GM19035 (cell line): ENCODE measurements at regions not wholly inside any gene's neighbourhood (a gene's known extent, or its start where the extent isn't known, plus 50 kb on each side); places are given as distances from the start of the nearest gene placed in this dataset.

Experiments used
- ATAC-seq: cut with Tn5 transposase; IDR thresholded peaks from one replicate; pipeline ENCODE4 v1.9.1; 2021; ENCODE audit not compliant: unreplicated experiment

DNA sequence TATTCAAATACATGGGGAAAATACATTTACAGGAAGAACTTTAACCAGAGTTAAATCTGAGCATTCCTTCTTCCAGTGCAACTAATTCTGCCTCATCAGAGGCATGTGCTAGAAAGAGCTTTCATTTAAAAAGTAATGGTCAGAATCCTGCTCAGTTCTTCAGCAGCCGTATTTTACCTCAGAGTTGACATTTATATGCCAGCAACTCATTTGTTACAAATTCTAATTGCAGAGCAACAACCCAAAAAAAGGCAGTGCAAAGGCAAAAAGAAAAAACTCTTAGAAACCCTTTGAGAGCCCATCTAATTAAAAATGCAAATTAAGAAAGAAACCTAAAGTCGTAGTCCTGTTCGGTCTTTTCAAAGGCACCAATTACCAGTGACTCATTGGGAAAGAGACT lies 392.5 kb downstream of the PBX1 start:
- no peak for ATAC-seq

DNA sequence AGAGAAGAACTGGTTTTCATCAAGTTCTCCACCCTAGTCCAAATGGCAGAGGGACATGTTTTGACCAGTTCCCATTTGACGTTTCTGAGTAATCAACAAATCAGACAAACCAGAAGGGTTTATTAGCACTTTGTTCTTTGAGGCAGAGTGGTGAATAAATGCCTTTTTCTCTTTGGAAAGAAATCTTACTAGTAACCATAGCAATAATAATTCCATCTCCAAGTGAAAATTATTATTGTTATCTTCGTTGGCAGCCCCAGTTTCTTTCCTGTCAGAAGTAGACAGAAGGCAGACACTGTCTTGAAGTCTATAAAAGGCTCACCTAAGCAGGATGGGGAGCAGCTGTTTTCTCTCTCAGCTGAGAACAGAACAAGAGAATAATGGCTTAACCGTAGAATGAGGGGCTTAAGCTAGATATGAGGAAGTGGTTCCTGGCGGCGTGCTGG lies 391.6 kb downstream of the PBX1 start:
- no peak for ATAC-seq

GRCh38 chr1:164949771-164950471 lies 390.9 kb downstream of the PBX1 start:
- no peak for ATAC-seq

GRCh38 chr1:164948101-164948500 lies 389.1 kb downstream of the PBX1 start:
- ATAC-seq, result no peak

DNA sequence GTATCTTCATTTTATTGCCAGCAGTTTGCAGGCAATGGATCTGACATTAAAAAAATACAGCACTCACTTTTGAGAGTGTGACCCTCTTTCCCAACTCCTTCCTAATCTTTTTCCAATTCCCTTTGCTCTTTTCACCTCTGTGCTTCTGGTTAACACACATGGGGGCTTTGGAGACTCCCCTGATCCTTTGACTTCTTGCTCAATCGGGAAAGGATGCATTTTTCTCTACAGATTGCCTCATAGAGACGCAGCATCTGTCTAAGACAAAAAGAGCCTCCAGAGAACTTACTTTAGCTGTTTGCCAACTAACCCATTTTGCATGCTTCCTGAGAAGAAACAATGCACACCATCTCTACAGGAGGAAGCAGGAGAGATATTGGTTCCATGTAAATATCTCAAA lies 378.3 kb downstream of the PBX1 start:
- no peak for ATAC-seq

DNA sequence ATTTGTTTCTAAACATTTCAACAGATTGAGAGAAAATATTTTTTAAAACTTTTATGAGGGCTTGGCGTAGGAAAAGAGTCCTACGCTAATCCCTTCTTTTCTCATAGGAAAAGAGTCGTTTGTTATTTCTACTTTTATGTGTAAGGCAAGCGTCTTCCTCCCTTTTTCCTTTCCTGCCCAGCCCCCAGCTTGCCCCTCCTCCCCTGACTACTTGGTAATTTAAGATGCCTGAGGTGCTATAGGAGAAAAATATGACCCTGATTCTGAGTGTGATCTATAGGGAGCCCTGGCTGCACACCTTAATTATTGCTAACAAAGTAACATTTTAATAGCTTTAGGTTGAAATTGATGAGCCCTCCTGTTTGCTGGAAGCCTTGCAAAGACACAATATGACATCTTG lies 373.6 kb downstream of the PBX1 start:
- ATAC-seq, result no peak

- no peak for ATAC-seq
Measured at GRCh38 chr1:164930833-164931232, 371.8 kb downstream of the PBX1 start.

GRCh38 chr1:164930241-164930640 lies 371.3 kb downstream of the PBX1 start:
- ATAC-seq, result no peak

GRCh38 chr1:164928232-164928812 lies 369.3 kb downstream of the PBX1 start:
- no peak for ATAC-seq

- no peak for ATAC-seq
Measured at GRCh38 chr1:164926107-164926506, 367.1 kb downstream of the PBX1 start.

- ATAC-seq, result no peak
Measured at GRCh38 chr1:164922585-164922984, 363.6 kb downstream of the PBX1 start.

DNA sequence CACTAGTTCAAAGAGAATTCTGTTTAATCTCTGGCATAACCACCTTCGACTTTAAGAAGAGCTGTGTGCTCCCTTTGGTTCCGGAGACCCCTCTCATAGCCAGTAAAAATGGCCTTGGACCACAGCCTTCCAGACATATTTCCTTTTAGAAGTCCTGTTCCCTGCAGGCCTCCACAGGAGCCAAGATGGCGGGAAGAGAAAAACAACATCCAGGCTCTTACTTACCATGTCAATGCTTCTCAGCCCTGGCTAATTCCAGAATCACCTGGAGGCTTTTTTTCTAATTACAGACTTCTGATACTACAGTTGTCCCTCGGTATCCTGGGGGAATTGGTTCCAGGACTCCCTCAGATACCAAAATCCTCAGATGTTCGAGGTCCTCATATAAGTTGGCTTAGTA lies 362.5 kb downstream of the PBX1 start:
- no peak for ATAC-seq

- no peak for ATAC-seq
Measured at GRCh38 chr1:164918140-164918539, 359.2 kb downstream of the PBX1 start.

DNA sequence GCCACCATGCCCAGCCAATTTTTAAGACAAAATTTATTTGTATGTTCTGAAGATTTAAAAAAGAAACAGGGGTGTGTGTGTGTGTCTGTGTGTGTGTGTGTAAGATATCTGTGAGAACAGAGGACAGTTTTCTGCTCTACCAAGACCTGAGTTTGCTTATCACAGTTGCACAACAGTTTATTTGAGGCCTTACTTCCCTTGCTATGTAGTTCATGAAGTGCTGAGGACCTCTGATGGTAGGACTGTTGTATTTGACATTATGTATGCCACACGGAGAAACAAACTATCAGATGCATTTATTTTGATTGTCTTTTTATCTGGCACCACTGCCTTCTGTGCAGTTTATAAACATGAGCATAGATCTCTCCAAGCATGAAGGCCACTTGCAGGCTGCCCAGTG lies 355.2 kb downstream of the PBX1 start:
- no peak for ATAC-seq

DNA sequence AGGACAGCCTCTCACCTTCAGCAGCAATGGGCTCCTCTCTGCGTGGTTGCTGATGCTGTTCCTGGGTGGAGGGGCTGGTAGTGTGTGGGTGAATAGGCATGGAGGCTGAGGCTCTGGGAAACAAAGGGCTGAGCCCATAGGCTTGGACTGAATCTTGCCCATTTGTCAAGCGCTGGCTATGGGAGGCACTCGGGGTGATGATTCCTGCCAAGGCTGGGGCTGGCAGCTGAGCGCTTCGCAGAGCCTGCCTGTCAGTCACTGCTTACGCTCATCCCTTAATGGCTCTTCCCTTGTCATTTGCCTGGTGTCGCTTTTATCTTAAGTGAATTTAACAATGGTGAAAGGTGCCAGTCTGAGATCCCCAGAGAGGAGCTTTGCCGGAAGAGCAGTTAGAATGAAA lies 353.3 kb downstream of the PBX1 start:
- no peak for ATAC-seq

- ATAC-seq, result no peak
Measured at GRCh38 chr1:164910671-164911070, 351.7 kb downstream of the PBX1 start.

DNA sequence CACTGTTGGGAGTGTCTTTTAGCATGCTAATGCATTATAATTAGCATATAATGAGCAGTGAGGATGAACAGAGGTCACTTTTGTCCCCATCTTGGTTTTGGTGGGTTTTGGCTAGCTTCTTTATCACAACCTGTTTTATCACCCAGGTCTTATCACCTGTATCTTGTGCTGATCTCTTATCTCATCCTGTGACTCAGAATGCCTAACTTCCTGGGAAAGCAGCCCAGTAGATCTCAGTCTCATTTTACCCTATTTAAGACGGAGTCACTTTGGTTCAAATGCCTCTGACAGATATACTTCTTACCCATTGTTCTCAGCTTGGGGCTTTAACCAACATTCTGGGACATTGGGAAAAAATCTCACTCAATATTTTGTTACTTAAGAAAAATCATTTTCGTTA lies 348.7 kb downstream of the PBX1 start:
- ATAC-seq, result no peak

DNA sequence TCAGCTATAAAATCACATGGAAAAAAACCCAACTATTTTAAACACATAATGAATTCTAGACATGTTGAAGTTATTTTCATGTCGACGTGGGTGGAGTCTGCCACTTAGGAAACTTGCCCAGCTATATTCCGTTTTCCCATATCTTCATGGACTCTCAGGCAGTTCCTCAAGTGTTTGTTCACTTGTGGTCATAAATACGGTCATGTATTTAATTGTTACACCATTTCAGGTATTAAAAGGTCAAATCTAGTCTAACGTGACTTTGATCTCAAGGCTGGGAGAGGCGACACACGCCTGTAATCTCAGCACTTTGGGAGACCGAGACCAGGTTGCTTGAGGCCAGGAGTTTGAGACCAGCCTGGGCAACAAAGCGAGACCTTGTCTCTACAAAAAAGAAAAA lies 346.9 kb downstream of the PBX1 start:
- ATAC-seq, result no peak

DNA sequence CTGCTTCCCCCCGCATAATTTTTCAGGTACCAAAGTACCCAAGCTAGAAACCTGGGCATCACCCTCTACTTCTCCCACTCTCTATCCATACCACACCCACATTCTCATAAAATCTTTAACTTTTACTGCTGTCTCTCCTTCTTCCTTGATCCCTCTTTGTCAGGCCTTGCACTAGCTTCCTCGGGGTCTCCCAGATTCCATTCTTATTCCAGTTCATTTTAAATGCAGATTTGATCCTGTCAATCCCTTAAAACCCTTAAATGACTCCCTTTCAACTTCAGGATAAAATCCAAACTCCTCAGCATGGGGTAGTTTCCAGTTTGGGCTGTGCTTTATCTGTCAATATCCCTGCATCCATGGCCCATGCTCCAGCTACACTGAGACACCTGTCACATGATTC lies 343.5 kb downstream of the PBX1 start:
- no peak for ATAC-seq
